Caco-2 (cell line): ENCODE measurements at regions not wholly inside any gene's neighbourhood (a gene's known extent, or its start where the extent isn't known, plus 50 kb on each side); places are given as distances from the start of the nearest gene placed in this dataset.

ENCODE experiments used
- BruUV-seq: library from RNA; stranded (reverse); fragments of 400-500 nt; replicated peaks from 2 replicates; lab custom pipeline; 2021; lab: Mats Ljungman, UMichigan
- CTCF ChIA-PET: fragments of 300-600 bp; sonication (Branson Sonifier 250); formaldehyde crosslinking; loops from one replicate; lab custom pipeline; 2022; ENCODE audit warnings: antibody characterized with exemption; lab: Charles Lee
- POLR2A ChIA-PET: fragments of 300-600 bp; sonication (Branson Sonifier 250); formaldehyde crosslinking; loops from one replicate; lab custom pipeline; 2022; ENCODE audit warnings: antibody characterized with exemption; lab: Charles Lee
- DNase-seq, 2 experiments: peaks; one replicate each; pipeline versions ENCODE4 v3.0.0 to v3.0.0-alpha.2; 2020 to 2022
- H3K27me3 ChIP-seq: replicated peaks from 2 replicates; pipeline ENCODE4 v1.6.0; 2011; ENCODE audit warnings: low read length; ENCODE audit not compliant: control insufficient read depth, insufficient read depth
- H3K36me3 ChIP-seq: 2 replicates; pipeline ENCODE4 v1.5.1; 2011; ENCODE audit warnings: low read length; ENCODE audit not compliant: control insufficient read depth, insufficient read depth
- H3K4me1 ChIP-seq: fragments of 250-450 bp; sonication (Bioruptor Pico); 2 replicates; pipeline ENCODE4 v1.5.1; 2020; ENCODE audit warnings: mild to moderate bottlenecking
- H3K4me3 ChIP-seq: 2 replicates; pipeline ENCODE4 v1.5.1; 2011; ENCODE audit warnings: low read depth, mild to moderate bottlenecking, control low read depth, low read length
- H3K9me3 ChIP-seq: fragments of 250-450 bp; sonication (Bioruptor Pico); 2 replicates; pipeline ENCODE4 v1.5.1; 2020; ENCODE audit warnings: mild to moderate bottlenecking, moderate library complexity
- H3K27ac Mint-ChIP-seq: one replicate; pipeline ENCODE4 v1.8.0; 2022; ENCODE audit warnings: mixed read lengths; ENCODE audit not compliant: unreplicated experiment
- H3K27me3 Mint-ChIP-seq: one replicate; pipeline ENCODE4 v1.8.0; 2022; ENCODE audit warnings: mixed read lengths; ENCODE audit not compliant: insufficient read depth, unreplicated experiment
- H3K36me3 Mint-ChIP-seq: one replicate; pipeline ENCODE4 v1.8.0; 2022; ENCODE audit warnings: mild to moderate bottlenecking, mixed read lengths; ENCODE audit not compliant: insufficient read depth, unreplicated experiment
- H3K4me1 Mint-ChIP-seq: one replicate; pipeline ENCODE4 v1.8.0; 2022; ENCODE audit warnings: low read depth, mixed read lengths; ENCODE audit not compliant: unreplicated experiment
- H3K4me3 Mint-ChIP-seq: one replicate; pipeline ENCODE4 v1.8.0; 2022; ENCODE audit warnings: mild to moderate bottlenecking, moderate library complexity, mixed read lengths; ENCODE audit not compliant: unreplicated experiment
- H3K9me3 Mint-ChIP-seq: one replicate; pipeline ENCODE4 v1.8.0; 2022; ENCODE audit warnings: mixed read lengths; ENCODE audit not compliant: unreplicated experiment
- intact Hi-C: fragments of 100-400 bp; cut with micrococcal nuclease; formaldehyde crosslinking; loops from one replicate; pipeline ENCODE4 v1.10.0; 2022; ENCODE audit not compliant: unreplicated experiment
- TF ChIP-seq, protein P1 (sequence below), 2 experiments: fragments of 200-600 bp in 1 of 2; IDR thresholded peaks; 1 replicate in 1 of 2; 2 replicates in 1 of 2; pipeline versions ENCODE4 v1.5.1 to v1.8.0; 2011 to 2022; ENCODE audit warnings: antibody characterized with exemption in 1 of 2, control low read depth in 1 of 2, inconsistent platforms in 1 of 2, low read depth in 1 of 2, low read length in 1 of 2, mild to moderate bottlenecking in 1 of 2, moderate library complexity in 1 of 2; ENCODE audit not compliant: insufficient read depth in 1 of 2, severe bottlenecking in 1 of 2, unreplicated experiment in 1 of 2

DNA sequence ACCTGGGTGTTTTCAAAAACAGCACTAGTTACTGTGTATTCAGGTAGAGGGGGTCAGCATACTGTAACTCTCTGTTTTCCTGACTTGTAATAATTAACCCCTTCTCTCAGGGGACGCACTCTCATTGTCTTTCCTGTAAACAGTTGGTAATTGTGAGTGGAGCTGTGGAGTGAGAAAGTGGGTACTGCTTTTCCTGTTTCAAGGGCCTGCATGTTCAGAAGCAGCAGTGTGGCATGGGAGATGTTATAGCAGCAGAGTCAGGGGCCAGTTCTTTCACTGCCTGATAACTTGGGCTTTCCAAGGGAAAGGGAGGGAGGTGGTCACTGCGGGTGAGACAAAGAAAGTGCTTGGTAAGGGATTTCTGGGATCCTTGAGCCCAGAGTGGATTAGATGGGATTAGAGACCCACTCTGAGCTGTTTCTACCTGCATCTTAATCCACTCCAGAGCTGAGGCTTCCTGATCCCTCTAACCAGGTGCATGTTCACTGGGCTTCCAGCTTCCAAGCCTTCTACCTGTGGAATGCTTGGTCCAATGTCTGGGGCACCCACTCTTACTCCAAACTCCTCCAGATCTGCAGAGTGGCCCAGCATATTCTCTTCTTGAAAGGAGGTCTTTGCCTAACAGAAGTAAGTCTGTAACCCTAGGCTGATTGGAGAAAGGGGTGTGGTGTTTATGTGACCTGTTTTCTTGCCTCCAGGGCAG, 105.2 kb downstream of the RPLP1 start:
- intact Hi-C loops = no loop called here
- Mint-ChIP-seq H3K27me3 (no peaks in the 10 kb centered on the region), H3K9me3 (no peaks in the 10 kb centered on the region), H3K4me3 (peak overlapping the region; percentile 11), H3K36me3 (no peaks in the 10 kb centered on the region), H3K4me1 (peaks cover 44% of the 10 kb centered on the region), H3K27ac (no peak overlapping the region)
- Histone ChIP-seq H3K36me3 (no peaks in the 10 kb centered on the region), H3K9me3 (peaks cover 9% of the 10 kb centered on the region), H3K4me3 (no peak overlapping the region), H3K4me1 (peaks cover 68% of the 10 kb centered on the region), H3K27me3 (no peaks in the 10 kb centered on the region)
- no peak for DNase-seq
- POLR2A ChIA-PET = no interaction called here
- BruUV-seq = no TSS peak
- TF ChIP-seq, protein P1, sequence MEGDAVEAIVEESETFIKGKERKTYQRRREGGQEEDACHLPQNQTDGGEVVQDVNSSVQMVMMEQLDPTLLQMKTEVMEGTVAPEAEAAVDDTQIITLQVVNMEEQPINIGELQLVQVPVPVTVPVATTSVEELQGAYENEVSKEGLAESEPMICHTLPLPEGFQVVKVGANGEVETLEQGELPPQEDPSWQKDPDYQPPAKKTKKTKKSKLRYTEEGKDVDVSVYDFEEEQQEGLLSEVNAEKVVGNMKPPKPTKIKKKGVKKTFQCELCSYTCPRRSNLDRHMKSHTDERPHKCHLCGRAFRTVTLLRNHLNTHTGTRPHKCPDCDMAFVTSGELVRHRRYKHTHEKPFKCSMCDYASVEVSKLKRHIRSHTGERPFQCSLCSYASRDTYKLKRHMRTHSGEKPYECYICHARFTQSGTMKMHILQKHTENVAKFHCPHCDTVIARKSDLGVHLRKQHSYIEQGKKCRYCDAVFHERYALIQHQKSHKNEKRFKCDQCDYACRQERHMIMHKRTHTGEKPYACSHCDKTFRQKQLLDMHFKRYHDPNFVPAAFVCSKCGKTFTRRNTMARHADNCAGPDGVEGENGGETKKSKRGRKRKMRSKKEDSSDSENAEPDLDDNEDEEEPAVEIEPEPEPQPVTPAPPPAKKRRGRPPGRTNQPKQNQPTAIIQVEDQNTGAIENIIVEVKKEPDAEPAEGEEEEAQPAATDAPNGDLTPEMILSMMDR (IDR thresholded peaks at IDR 0.05; ENCODE audit: insufficient read depth in 1 of 2, low read depth in 1 of 2, low read length in 1 of 2, severe bottlenecking in 1 of 2, unreplicated experiment in 1 of 2) = no peak
- CTCF ChIA-PET = interaction anchor here (0.7 kb wide), 1 partner anchor 10 kb away, joined by 3 read pairs; no protein-coding TSS in a partner anchor

DNA sequence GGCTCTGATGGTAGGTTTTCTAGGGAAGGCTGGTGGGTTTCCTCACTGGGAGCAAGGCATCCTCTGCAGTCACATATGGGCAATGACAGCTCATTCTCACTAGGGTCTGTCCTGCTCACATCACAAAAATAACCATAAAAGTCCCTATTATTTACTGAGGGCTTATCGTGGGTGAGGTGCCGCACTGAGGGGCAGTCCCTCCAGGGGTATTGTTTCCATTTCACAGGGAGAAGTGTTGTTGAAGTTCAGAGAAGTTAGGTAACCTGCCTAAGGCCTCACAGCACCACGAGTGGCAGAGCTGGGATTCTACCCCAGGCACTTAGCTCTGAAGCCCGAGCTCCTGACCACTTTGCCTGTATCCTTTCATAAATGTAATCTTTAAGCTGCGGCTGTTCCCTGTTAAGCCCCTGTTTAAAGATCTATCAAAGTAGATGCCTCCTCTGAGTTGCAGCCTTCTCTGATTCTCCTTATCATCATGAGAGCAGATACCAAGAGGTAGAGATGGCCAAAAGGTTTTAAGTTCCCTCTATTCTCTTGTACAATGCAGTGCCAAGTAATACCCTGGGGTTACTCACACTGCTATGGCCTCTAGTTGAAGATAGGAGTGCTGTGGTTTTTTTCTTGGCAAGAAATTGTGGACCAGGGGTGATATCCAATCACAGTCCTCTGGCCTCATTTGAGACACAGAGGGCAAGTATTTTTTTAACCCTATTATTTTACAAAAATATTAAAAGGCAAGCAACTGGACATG, 107.0 kb downstream of the RPLP1 start:
- Histone ChIP-seq H3K4me1 (peaks cover 62% of the 10 kb centered on the region), H3K9me3 (no peaks in the 10 kb centered on the region), H3K36me3 (no peaks in the 10 kb centered on the region), H3K27me3 (no peaks in the 10 kb centered on the region), H3K4me3 (no peak overlapping the region)
- CTCF ChIA-PET = no interaction called here
- no peaks in the 10 kb centered on the region for H3K9me3 Mint-ChIP-seq
- peaks cover 49% of the 10 kb centered on the region for H3K4me1 Mint-ChIP-seq
- POLR2A ChIA-PET = no interaction called here
- no peak for DNase-seq
- intact Hi-C loops = loop anchor here (5.0 kb wide), 1 partner anchor 37 kb away; no protein-coding TSS in a partner anchor
- H3K27ac Mint-ChIP-seq = no peak overlapping the region
- no peaks in the 10 kb centered on the region for H3K36me3 Mint-ChIP-seq
- no TSS peak for BruUV-seq
- TF ChIP-seq, protein P1 (IDR thresholded peaks at IDR 0.05; ENCODE audit: insufficient read depth in 1 of 2, low read depth in 1 of 2, low read length in 1 of 2, severe bottlenecking in 1 of 2, unreplicated experiment in 1 of 2) = no peak
- no peaks in the 10 kb centered on the region for H3K27me3 Mint-ChIP-seq
- no peak overlapping the region for H3K4me3 Mint-ChIP-seq

DNA sequence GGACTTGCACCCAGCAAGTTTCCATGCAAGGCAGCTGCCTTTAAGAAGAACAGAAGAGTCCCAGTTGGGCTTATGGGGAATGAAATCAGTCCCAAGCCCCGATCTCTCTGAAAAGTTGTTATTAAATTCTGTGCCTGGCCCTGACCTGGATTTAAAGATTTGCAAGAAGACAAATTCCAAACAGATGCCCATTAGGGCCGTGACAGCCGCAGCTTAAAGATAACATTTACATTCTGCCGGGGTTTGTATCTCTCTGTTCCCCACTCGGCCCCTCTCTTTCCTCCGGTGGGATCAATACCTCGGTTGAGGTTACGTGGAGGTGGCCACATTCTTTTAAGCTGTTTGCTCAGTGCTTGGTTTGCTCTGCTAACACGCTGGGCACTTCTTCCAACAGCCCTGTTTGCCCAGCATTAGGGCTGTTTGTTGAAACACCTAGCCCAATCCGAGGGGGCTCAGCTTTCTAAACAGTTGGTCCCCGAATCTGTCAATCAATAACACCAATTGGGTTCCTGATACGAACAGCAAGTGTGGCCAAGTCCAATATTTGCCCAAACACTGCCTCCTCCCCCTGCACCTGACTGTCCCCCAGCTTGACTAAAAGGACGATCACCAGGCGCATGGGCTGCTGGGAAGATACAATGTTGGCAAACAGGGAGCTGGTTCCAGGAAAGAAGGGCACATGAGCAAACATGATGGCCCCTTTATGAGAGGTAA, 108.6 kb downstream of the RPLP1 start:
- Mint-ChIP-seq H3K36me3 (no peaks in the 10 kb centered on the region), H3K27me3 (no peaks in the 10 kb centered on the region), H3K4me1 (peaks cover 40% of the 10 kb centered on the region), H3K4me3 (peak overlapping the region; percentile 59), H3K9me3 (no peaks in the 10 kb centered on the region), H3K27ac (peak overlapping the region; percentile 67)
- ChIA-PET CTCF (interaction anchor here (0.7 to 1.3 kb wide), 2 partner anchors 31 to 33 kb away, joined by 4 to 7 read pairs; no protein-coding TSS in a partner anchor), POLR2A (interaction anchor here (0.6 to 0.9 kb wide), 2 partner anchors 15 to 537 kb away, joined by 7 read pairs; no protein-coding TSS in a partner anchor)
- intact Hi-C loops = loop anchor here (1.0 to 5.0 kb wide), 2 partner anchors 33 to 39 kb away; no protein-coding TSS in a partner anchor
- no peaks in the 10 kb centered on the region for H3K9me3 ChIP-seq
- DNase-seq = peak; percentile 52 to 53
- no peaks in the 10 kb centered on the region for H3K36me3 ChIP-seq
- TF ChIP-seq, protein P1 (IDR thresholded peaks at IDR 0.05; ENCODE audit: insufficient read depth in 1 of 2, low read depth in 1 of 2, low read length in 1 of 2, severe bottlenecking in 1 of 2, unreplicated experiment in 1 of 2) = no peak
- no peak overlapping the region for H3K4me3 ChIP-seq
- no TSS peak for BruUV-seq
- peaks cover 46% of the 10 kb centered on the region for H3K4me1 ChIP-seq
- H3K27me3 ChIP-seq = no peaks in the 10 kb centered on the region
